HG02763 (cell line): ENCODE measurements at regions not wholly inside any gene's neighbourhood (a gene's known extent, or its start where the extent isn't known, plus 50 kb on each side); places are given as distances from the start of the nearest gene placed in this dataset.

Experiments
- ATAC-seq: cut with Tn5 transposase; IDR thresholded peaks from one replicate; pipeline ENCODE4 v1.9.1; 2021; ENCODE audit warnings: mild to moderate bottlenecking, moderate library complexity; ENCODE audit not compliant: unreplicated experiment

- no peak for ATAC-seq
Measured at GRCh38 chr6:40196135-40196518, 261.9 kb upstream of the MOCS1 start.

- ATAC-seq, result no peak
Measured at GRCh38 chr6:40195428-40196134, 261.3 kb upstream of the MOCS1 start.

DNA sequence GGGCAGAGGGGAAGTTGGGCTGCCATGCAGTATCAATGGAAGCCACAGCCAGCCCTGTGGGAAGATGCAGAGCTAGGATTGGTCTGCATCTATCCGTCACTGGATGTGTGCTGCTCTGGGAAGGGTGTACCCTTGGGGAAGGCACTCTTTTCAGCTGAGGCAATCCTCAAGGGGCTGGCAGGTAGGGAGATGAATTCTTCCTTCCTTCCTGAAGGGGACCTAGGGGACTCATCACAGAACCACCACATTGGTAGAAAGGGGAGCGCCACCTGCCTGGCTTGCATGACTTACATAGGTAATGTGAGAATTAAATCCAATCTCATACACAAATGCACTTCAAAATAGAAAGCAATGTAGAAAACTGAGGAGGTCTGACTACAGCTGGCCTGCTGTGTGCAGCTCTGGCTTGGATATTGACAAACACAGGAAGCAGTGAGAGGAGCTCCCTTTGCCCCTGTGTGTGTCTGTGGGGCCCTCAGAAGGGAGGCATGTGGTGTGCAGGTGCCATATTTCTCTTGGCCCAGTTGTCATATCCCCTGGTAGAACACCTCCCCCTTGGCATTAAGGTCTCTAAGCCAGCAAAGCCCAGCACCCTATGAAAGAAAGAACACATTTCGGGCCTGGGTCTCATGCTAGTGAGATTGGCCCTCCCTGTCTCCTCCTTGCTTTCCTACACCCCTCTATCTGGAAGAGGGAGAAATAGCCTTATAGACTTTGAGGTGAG is 260.3 kb upstream of the MOCS1 start:
- ATAC-seq, result no peak

- ATAC-seq, result no peak
Measured at GRCh38 chr6:40192516-40192915, 258.3 kb upstream of the MOCS1 start.

GRCh38 chr6:40188931-40189330 is 254.7 kb upstream of the MOCS1 start:
- ATAC-seq, result no peak

DNA sequence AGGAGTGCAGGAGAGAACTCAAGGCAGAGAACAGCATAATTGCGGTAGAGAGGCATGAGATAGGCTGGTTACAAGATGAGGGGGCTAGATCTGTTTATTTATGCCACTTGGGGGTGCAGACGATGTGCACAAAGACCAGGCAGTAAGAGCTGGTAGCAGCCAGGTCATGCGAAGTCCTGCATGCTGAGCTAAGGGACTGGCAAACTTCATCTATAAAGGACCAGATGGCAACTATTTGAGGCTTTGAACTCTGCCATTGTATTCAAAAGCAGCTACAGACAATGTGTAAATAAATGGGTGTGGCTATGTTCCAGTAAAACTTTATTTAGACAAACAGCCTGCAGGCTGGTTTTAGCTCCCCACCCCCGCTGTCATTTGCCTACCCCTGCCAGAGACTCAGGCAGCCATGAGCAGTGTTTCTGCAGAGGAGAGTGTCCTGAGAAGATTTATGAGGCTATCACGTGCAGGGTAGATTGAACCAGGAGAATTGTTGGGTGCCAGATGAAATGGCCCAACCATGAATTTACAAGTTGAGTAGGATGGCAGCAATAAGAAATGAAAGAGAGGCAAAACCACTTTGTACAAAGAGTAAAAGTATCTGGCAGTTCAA is 253.4 kb upstream of the MOCS1 start:
- no peak for ATAC-seq

DNA sequence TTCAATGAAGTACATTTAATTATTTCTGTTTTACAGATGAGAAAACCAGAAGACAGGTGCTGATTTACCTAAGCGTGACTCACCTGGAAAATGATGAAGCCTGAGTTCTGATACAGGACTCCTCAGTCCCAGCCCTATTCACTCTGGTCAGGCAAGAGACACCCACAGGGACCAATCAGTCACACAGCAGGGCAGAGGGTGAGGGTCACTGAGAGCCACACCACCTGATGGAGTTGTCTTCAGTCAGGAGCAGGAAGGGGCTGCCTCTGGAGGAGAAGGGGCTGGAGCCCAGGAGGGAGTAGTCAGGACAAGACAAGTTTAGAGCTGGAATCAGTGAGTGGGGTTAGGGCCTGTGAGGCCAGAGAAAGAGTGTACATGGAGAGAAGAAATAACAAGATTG is 251.2 kb upstream of the MOCS1 start:
- ATAC-seq, result no peak

GRCh38 chr6:40183902-40184301 is 249.6 kb upstream of the MOCS1 start:
- no peak for ATAC-seq

DNA sequence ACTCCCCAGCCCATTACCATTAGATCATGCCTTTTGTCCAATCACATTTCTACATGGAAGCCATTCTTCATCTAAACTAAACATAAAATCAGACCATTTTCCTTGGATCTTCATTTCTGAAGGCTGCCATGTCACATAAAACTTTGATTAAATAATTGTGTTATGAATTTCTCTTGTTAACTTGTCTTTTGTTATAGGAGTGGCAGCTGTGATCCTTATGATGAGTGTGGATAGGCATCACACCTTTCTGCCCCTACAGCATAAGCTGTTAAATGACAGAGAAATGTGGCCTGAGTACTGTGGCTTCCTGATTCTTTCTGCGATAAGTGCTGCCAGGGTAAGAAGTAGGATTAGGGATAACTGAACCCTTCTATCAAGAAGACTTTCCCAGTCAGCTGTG is 247.1 kb upstream of the MOCS1 start:
- ATAC-seq, result no peak

- ATAC-seq, result no peak
Measured at GRCh38 chr6:40180271-40180670, 246.0 kb upstream of the MOCS1 start.

GRCh38 chr6:40179496-40179895 is 245.2 kb upstream of the MOCS1 start:
- no peak for ATAC-seq

DNA sequence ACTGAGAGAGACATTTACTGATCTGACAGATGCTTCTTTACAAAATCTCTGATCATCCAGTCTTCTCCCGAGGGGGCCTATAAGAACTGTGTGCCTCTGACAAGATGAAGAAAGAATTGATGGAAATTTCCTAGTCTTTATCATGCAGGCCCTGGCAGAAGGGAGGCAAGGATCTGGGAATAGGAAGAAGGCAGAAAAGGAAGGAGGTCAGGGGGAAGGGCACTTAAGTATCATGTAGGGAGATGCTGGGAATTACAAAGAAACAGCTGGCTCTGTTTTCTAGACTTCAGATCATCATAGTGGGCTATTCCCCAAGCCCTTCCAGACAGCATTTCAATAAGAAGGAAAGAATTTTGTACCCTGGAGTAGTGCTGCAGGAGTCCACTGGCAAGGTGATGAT is 243.3 kb upstream of the MOCS1 start:
- ATAC-seq, result no peak

DNA sequence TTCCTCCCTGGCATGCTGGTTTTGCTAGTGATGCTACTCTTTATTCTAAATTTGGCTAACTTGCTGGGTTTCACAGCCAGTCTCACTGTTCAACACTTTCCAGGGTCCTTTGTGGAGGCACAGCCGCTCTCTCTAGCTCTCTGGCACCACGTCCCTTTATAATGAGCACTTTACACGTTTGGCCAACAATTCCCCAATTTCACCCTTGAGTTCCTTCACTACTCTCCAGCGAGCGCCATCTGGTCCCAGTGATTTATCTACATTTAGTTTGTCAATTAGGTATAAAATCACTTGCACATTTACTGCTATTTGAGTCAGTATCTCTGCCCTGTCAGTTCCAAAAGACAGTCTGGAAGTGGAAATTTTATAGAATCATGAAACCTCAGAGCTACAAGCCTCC is 241.9 kb upstream of the MOCS1 start:
- ATAC-seq, result no peak

GRCh38 chr6:40172272-40172671 is 238.0 kb upstream of the MOCS1 start:
- no peak for ATAC-seq

DNA sequence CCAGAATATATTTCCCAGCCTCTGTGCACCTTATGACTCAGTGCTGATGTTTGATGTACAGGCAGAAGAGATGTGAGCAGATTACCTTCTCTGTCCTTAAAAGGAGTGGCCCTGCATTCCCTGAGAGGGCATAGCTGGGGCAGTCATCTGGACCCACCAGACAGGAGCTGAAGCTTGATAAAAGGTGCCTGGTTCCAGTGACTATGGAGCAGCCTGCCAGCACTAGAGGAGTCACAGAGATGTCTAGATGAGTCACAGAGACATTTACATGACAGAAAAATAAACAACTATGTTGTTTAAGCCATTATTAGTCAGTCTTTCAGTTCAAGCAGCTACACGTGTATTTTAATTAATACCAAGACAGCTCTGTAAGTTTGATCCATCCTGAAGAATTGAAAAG is 237.1 kb upstream of the MOCS1 start:
- ATAC-seq, result no peak

GRCh38 chr6:40170856-40171255 is 236.6 kb upstream of the MOCS1 start:
- ATAC-seq, result no peak

DNA sequence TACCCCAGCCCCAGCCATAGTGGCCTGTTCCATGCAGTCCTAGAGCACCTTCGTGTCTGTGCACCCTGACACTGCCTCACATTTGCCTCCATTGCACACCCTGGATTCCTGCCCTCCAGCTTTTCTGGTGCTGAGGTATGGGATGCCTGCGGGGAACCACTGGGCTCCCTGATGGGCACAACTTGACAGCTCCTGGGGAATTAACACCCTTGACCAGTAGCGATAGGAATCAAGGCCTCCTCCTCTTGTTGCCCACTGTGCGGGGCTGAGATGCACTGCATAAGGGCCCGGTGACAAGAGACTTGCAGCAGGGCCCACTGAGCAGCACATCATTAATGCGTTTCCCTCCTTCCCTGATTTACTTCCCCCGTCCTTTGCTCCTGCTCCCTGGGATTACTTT is 235.6 kb upstream of the MOCS1 start:
- ATAC-seq, result no peak

DNA sequence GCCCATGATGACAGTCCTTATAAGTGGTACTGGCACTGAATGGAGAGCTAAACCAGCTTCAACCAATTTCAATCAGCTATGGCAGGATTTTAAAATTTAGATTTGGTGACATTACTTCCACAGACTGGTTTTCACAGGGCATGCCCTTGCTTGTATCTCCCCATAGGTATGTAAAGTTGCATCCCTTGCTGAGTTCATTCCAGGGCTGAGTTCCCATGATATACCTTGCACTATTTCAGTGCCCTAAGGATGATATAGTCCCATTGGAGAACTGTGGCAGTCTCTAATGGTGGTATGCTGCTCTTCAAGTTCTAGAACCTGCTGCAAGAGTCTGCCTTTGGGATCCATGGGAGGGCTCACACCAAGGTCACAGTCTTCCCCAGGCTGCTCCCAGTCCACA is 232.7 kb upstream of the MOCS1 start:
- ATAC-seq, result no peak

DNA sequence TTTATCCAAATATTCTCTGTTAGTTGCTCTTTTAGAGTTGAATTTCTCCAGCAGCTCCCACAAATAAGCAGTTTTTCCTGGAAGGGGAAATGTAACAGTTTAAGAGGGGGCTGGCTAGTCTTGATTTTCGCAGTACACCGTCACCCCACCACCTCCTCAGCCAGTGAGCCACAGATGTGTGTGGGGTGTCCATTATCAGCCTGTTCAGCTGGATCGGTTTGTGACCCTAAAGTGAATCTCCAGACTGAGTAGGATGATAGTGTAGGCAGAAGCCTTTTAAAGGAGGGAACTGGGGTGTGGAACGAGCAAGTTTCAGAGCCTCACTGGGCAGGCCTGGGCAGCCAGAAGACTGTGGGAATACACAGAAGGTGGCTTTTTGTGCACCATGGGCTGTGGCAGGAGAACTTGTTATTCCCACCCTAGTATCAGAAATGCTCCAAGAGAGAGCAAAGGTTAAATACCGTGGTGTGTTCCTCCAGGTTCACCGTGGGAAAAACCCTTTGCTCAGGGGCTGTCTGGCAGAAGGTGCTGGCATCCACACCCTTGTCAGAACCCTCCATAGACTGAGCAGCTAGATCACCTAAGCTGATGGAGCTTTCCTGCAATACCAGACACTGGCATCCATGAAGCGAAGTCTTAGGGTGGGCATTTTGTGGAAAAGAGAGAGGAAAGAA is 230.9 kb upstream of the MOCS1 start:
- no peak for ATAC-seq

DNA sequence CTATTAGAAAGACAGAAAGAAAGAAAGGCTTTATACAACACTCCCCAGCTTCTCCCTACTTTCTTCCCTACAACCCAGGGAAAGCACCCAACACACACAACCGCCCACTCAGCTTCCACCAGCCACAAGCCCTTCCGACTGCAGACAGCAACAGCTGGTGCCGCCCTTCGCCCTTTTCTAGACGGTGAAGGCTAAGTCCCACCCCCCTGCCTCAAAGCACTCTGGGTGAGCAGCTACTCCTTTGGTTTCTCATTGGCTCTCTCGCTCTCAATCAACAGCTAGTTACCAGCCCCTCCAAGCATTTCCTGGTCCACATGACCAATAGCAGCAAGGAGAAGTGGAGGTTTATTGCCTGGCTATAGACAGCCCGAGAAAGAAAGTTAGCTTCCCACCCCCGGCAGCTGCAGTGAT is 230.1 kb upstream of the MOCS1 start:
- ATAC-seq, result no peak

DNA sequence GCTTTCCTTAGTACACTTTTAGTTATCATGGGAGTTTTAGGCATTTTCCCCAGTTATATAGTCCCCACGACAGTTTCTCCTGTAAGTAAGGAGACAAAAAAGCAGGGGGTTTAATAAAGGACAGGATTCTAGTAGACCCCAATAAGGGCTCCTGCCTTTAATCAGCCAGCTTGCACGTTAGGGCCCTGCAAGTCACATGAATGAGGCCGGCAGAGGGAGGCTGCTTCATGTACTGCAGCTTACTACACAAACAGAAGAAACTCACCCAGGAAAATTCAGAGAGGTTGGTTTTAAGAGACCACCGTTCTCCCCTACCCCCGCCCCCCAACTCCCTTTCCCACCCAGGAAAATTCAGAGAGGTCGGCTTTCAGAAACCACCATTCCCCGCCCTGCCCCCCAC is 229.7 kb upstream of the MOCS1 start:
- no peak for ATAC-seq

- no peak for ATAC-seq
Measured at GRCh38 chr6:40162074-40162473, 227.8 kb upstream of the MOCS1 start.
